IPS-20b (cell line): ENCODE measurements at regions not wholly inside any gene's neighbourhood (a gene's known extent, or its start where the extent isn't known, plus 50 kb on each side); places are given as distances from the start of the nearest gene placed in this dataset.
"Not testable (repeated sequence)": the region's sequence is repeated elsewhere in the genome, so short reads cannot be mapped to it uniquely, and the experiment has no call there.

ENCODE experiments used
- H3K27ac ChIP-seq: one replicate; pipeline ENCODE4 v1.5.1; 2013; ENCODE audit warnings: low read length
- H3K27me3 ChIP-seq: 2 replicates; pipeline ENCODE4 v1.6.1; 2013; ENCODE audit warnings: mild to moderate bottlenecking, low read length, inconsistent platforms; ENCODE audit not compliant: insufficient read depth
- H3K36me3 ChIP-seq: 2 replicates; pipeline ENCODE4 v1.6.1; 2013; ENCODE audit warnings: low read depth, mild to moderate bottlenecking, inconsistent platforms, low read length, moderate library complexity; ENCODE audit not compliant: insufficient read depth
- H3K4me1 ChIP-seq: 2 replicates; pipeline ENCODE4 v1.6.1; 2013; ENCODE audit warnings: mild to moderate bottlenecking, control low read depth, inconsistent platforms, low read length, moderate library complexity; ENCODE audit not compliant: insufficient read depth
- H3K4me3 ChIP-seq: 2 replicates; pipeline ENCODE4 v1.5.1; 2013; ENCODE audit warnings: mild to moderate bottlenecking, low read length, inconsistent platforms
- H3K9ac ChIP-seq: 2 replicates; pipeline ENCODE4 v1.6.1; 2013; ENCODE audit warnings: low read depth, mild to moderate bottlenecking, inconsistent platforms, low read length, moderate library complexity
- H3K9me3 ChIP-seq: 2 replicates; pipeline ENCODE4 v1.6.1; 2013; ENCODE audit warnings: mild to moderate bottlenecking, low read depth, low read length, inconsistent platforms; ENCODE audit not compliant: insufficient read depth

DNA sequence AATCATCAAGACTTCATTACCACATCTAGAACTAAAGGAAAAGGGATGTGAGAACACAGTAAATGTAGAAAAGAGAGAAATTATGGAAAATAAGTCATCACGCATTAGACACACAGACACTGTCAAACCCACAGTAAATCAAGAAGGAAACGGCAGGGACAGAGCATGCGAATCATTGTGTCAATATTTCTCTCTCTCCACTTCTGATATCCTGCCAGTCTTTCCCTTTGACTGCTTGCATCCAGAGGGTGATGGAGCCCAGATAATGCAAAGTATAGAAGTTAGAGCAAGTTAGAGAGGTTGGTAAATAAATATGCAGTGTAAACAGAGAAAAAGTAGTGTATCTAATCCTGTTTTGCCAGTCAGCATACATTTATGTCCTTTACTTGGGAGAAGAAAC is 706.8 kb upstream of the ANO3 start:
- H3K27me3 ChIP-seq = no peaks in the 10 kb centered on the region
- no peaks in the 10 kb centered on the region for H3K9me3 ChIP-seq
- H3K9ac ChIP-seq = no peak overlapping the region
- no peak overlapping the region for H3K4me3 ChIP-seq
- no peak overlapping the region for H3K27ac ChIP-seq
- no peaks in the 10 kb centered on the region for H3K36me3 ChIP-seq
- H3K4me1 ChIP-seq = no peaks in the 10 kb centered on the region

DNA sequence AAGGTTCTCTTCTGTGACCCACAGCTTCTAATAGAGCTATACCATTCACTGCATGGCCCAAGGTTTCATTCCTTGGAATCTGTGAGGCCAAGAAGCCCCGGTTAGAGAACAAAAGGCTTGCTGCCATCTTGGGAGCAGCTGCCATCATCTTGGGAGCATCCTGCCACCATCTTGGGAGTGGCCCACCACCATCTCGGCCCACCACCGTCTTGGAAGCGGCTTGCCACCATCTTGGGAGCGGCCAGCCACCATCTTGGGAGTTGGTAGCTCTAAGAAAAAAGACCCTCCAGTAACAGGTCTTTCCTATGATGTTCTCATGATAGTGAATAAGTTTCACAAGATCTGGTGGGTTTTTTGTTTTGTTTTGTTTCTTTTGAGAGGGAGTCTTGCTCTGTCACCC is 703.9 kb upstream of the ANO3 start:
- Histone ChIP-seq H3K4me1 (no peaks in the 10 kb centered on the region), H3K9ac (no peak overlapping the region), H3K9me3 (no peaks in the 10 kb centered on the region), H3K36me3 (no peaks in the 10 kb centered on the region), H3K27ac (no peak overlapping the region), H3K4me3 (no peak overlapping the region), H3K27me3 (no peaks in the 10 kb centered on the region)

DNA sequence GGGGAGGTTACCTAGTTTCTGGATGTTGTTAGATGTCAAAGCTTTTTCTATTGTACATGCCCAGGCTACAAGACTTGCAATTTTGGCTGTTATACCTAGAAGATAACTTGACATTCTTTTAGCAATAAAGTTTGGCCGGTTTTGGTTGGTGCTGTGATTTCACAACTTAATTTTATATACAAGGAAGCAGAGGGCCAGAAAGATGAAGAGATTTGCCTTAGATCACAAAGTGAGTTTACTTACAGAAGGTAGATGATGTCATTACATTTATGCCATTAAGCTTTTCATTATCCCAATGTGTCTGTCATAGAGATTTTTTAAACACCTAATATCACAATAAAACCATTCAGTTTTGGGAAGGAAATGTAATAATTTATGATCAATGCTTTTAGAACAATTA is 698.7 kb upstream of the ANO3 start:
- H3K4me1 ChIP-seq = no peaks in the 10 kb centered on the region

DNA sequence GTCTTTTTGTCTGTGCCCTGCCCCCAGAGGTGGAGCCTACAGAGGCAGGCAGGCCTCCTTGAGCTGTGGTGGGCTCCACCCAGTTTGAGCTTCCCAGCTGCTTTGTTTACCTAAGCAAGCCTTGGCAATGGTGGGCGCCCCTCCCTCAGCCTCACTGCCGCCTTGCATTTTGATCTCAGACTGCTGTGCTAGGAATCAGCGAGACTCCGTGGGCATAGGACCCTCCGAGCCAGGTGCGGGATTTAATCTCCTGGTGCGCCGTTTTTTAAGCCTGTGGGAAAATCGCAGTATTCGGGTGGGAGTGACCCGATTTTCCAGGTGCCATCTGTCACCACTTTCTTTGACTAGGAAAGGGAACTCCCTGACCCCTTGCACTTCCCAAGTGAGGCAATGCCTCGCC is 682.7 kb upstream of the ANO3 start:
- H3K27ac ChIP-seq, H3K9ac ChIP-seq, H3K27me3 ChIP-seq: not testable (repeated sequence)

More for the DNA sequence above, 698.7 kb upstream of the ANO3 start:
- no peaks in the 10 kb centered on the region for H3K36me3 ChIP-seq
- H3K27ac ChIP-seq = no peak overlapping the region
- H3K4me3 ChIP-seq = no peak overlapping the region
- H3K27me3 ChIP-seq = no peaks in the 10 kb centered on the region
- no peak overlapping the region for H3K9ac ChIP-seq
- no peaks in the 10 kb centered on the region for H3K9me3 ChIP-seq

DNA sequence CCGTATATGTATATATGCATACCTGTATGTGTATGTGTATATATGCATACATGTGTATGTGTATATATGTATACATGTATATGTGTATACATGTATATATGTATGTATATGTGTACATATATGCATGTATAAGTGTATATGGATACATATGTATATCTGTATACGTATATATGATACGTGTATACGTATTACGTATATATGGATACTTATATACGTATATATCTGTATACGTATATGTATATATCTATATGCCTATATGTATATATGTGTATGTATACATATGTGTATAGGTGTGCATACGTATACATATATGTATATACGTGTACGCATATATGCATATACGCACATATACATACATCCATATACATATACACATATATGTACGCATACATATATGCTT is 681.6 kb upstream of the ANO3 start:
- no peaks in the 10 kb centered on the region for H3K27me3 ChIP-seq
- no peaks in the 10 kb centered on the region for H3K36me3 ChIP-seq
- no peaks in the 10 kb centered on the region for H3K4me1 ChIP-seq
- H3K4me3 ChIP-seq = no peak overlapping the region
- H3K9ac ChIP-seq = no peak overlapping the region
- peaks cover 4% of the 10 kb centered on the region for H3K9me3 ChIP-seq
- H3K27ac ChIP-seq = no peak overlapping the region

More for the DNA sequence above, 682.7 kb upstream of the ANO3 start:
- not testable (repeated sequence) for H3K4me3 ChIP-seq, H3K36me3 ChIP-seq, H3K4me1 ChIP-seq, H3K9me3 ChIP-seq

DNA sequence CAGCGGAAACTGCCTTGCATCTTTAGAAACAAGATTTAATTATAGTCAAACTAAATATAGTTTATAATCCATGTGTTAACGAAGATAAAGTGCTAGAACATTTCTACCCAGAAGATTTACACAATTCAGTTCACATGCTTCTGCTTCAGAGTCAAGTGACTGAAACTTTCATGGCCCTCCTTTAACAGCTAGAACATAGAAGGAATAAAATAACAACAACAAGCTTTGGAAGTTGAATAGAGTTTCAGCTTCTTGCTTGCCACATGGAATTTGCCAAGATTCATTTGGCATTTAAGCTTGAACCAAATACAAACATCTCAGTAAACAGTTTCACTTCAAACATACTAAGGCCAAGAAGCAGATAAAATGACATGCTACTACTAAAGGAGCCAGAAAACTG is 676.3 kb upstream of the ANO3 start:
- Histone ChIP-seq H3K36me3 (no peaks in the 10 kb centered on the region), H3K4me1 (no peaks in the 10 kb centered on the region), H3K9me3 (no peaks in the 10 kb centered on the region; the same call in 1 of the 2 replicates), H3K4me3 (no peak overlapping the region), H3K9ac (no peak overlapping the region), H3K27ac (no peak overlapping the region), H3K27me3 (no peaks in the 10 kb centered on the region)

DNA sequence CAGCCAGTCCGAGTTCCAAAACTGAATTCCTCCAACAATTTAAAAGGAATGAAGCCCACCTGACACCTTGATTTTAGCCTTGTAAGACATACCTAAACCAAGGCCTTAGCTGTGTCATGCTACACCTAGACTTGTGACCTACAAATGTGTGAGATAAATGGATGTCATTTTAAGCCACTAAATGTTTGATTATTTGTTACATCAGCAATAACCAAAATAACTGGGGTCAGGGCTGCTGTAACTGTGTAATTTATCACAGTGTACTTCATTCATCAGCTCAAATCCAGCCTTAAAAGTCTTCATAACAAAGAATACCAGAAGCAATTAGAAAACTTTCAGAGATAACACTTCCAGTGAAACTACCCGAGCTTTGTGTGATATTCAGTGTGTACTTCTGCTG is 673.0 kb upstream of the ANO3 start:
- Histone ChIP-seq H3K9me3 (no peaks in the 10 kb centered on the region), H3K9ac (no peak overlapping the region), H3K36me3 (no peaks in the 10 kb centered on the region), H3K27ac (no peak overlapping the region), H3K27me3 (no peaks in the 10 kb centered on the region), H3K4me1 (no peaks in the 10 kb centered on the region), H3K4me3 (no peak overlapping the region)

DNA sequence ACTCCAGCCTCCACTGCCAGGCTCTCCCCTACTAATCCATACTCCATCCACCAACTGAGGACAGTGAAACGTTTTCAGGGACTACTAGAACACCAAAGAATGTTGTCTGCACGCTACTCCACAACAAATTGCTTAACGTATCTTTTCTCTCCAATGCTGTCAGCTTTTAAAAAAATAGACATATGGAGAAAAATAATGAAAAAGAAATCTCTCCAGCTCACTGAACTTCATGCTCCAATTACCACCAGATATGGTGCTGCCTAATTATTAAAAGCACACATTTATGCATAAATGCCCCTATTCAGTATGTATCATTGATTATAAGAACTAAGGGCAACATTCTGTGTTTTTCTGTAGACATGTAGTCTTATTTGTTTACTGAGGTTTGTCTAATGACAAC is 672.2 kb upstream of the ANO3 start:
- H3K9ac ChIP-seq = no peak overlapping the region
- no peak overlapping the region for H3K27ac ChIP-seq
- H3K4me3 ChIP-seq = no peak overlapping the region
- no peaks in the 10 kb centered on the region for H3K27me3 ChIP-seq
- no peaks in the 10 kb centered on the region for H3K4me1 ChIP-seq
- H3K9me3 ChIP-seq = no peaks in the 10 kb centered on the region
- H3K36me3 ChIP-seq = no peaks in the 10 kb centered on the region

DNA sequence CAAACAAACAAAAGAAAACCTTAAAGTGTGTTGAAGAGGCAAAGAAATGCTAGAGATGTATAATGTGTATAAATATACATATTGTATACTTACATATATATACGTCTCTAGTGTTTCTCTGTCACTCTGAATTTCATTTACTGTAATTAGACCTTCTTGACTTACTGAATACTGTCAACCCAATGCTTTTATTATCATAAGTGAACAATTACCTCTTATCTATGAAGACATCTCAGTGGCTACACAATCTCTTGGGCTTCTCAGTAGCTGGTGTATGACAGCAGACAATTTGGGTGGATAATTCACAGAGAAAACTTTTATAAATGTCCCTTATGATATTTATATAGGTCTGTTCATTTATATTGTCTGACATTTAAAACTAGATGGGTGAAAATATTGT is 664.1 kb upstream of the ANO3 start:
- Histone ChIP-seq H3K4me3 (no peak overlapping the region), H3K36me3 (no peaks in the 10 kb centered on the region), H3K9me3 (no peaks in the 10 kb centered on the region), H3K9ac (no peak overlapping the region), H3K27me3 (no peaks in the 10 kb centered on the region), H3K4me1 (no peaks in the 10 kb centered on the region; the same call in 1 of the 2 replicates), H3K27ac (no peak overlapping the region)

DNA sequence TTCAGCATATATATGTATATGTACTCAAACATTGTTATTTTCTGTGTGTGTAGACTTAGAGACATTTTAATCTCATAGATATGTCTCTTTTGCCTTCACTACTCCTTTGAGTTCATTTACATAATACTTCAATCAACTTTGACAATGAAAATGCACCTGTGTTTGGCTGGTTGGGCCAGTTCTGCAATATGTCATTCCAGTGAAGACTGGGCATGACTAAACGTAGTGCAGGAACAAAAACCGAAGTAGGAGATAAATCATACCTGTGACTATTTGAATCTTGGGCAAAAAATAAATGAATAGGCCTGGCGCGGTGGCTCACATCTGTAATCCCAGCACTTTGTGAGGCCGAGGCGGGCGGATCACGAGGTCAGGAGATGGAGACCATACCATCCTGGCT is 640.0 kb upstream of the ANO3 start:
- Histone ChIP-seq H3K27ac (no peak overlapping the region), H3K36me3 (no peaks in the 10 kb centered on the region), H3K9ac (no peak overlapping the region), H3K4me3 (no peak overlapping the region), H3K4me1 (no peaks in the 10 kb centered on the region; the same call in 1 of the 2 replicates), H3K27me3 (no peaks in the 10 kb centered on the region), H3K9me3 (peaks cover 4% of the 10 kb centered on the region; the same call in 1 of the 2 replicates)

DNA sequence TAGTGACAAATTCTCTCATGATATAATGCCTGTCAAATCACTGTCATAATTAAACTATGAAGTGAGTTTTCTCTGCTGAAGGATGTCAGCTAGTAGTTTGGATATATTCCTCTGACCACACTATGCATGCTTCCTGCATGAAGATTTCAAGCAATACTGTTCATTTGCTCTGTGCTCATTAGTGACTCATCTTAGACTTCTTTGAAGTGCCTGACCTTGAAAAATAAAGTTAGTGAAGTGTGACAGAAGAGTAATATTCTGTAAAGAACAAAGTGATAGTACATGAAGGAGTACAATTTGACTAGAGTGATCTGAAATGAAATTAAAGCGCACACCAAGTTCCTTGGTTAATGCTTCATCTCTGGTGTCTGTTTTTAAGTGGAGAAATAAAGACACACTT is 629.5 kb upstream of the ANO3 start:
- Histone ChIP-seq H3K27ac (no peak overlapping the region), H3K9ac (no peak overlapping the region), H3K27me3 (no peaks in the 10 kb centered on the region), H3K9me3 (no peaks in the 10 kb centered on the region), H3K4me1 (no peaks in the 10 kb centered on the region), H3K4me3 (no peak overlapping the region), H3K36me3 (no peaks in the 10 kb centered on the region)

DNA sequence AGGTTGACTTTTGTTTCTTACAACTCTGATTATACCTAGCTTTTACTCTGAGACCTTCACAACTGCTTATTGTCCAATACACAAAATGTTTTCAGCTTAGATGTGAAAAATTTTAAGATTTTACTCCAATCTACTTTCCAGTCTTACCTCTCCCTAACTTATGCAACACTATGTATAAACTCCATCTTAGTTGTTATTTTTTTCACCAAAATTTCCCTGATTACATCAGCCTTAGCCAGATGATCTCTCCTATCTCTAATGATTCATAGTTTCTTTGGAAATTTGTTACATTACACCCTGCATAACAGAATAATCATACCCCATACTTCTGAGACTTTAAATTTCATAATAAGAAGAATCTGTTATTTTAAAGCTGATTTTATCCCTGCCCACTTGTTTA is 621.0 kb upstream of the ANO3 start:
- Histone ChIP-seq H3K36me3 (no peaks in the 10 kb centered on the region), H3K27me3 (no peaks in the 10 kb centered on the region), H3K4me1 (no peaks in the 10 kb centered on the region), H3K4me3 (no peak overlapping the region), H3K9me3 (no peaks in the 10 kb centered on the region), H3K9ac (no peak overlapping the region), H3K27ac (no peak overlapping the region)

DNA sequence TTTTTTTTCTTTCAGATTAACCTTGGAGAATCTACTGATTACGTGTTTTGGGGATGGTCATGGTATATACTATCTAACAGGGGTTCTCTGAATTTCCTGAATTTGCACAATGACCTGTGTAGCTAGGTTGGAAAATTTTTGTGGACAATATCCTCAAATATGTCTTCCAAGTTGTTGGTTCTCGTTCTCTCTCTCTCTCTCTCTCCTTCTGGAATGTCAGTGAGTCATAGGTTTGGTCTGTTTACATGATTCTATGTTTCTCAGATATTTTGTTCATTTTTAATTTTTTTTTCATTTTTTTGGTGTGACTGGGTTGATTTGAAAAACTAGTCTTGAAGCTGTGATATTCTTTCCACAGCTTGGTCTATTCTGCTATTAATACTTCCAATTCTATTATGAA is 604.0 kb upstream of the ANO3 start:
- H3K4me3 ChIP-seq = no peak overlapping the region
- H3K27me3 ChIP-seq = no peaks in the 10 kb centered on the region
- H3K36me3 ChIP-seq = no peaks in the 10 kb centered on the region
- no peaks in the 10 kb centered on the region for H3K4me1 ChIP-seq
- no peak overlapping the region for H3K9ac ChIP-seq
- H3K9me3 ChIP-seq = peaks cover 6% of the 10 kb centered on the region; the same call in 1 of the 2 replicates
- no peak overlapping the region for H3K27ac ChIP-seq
